ENCODE measurements at regions not wholly inside any gene's neighbourhood (a gene's known extent, or its start where the extent isn't known, plus 50 kb on each side); places are given as distances from the start of the nearest gene placed in this dataset.

DNA sequence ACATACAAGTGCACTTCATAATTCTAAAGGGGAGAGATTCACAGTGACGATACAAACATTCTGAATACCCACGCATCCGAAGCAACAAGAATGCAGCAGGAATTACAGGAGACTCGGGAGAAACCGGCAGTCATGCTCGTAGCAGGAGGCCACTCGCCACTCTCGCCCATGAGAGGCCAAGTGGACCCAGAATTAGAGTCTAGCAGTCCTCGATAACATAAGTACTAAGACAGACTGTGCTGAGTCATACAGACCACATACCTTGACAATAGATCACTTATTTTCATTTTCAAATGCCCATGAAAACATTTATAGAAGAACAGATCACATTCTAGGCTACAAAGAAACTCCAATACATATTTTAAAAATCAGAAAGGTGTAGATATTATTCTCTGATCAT, 299.1 kb upstream of the TSHZ3 start:
- TF ChIP-seq, protein P1, sequence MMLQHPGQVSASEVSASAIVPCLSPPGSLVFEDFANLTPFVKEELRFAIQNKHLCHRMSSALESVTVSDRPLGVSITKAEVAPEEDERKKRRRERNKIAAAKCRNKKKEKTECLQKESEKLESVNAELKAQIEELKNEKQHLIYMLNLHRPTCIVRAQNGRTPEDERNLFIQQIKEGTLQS (IDR thresholded peaks at IDR 0.05) = no peak
- TF ChIP-seq CTCF (IDR thresholded peaks at IDR 0.05; ENCODE audit: low read depth, low read length, missing input control) (no peak), RXRA (IDR thresholded peaks at IDR 0.05) (no peak), SP1 (IDR thresholded peaks at IDR 0.05) (no peak), RAD21 (IDR thresholded peaks at IDR 0.05) (no peak), FOXA1 (IDR thresholded peaks at IDR 0.05) (no peak)
- TF ChIP-seq, protein P2, sequence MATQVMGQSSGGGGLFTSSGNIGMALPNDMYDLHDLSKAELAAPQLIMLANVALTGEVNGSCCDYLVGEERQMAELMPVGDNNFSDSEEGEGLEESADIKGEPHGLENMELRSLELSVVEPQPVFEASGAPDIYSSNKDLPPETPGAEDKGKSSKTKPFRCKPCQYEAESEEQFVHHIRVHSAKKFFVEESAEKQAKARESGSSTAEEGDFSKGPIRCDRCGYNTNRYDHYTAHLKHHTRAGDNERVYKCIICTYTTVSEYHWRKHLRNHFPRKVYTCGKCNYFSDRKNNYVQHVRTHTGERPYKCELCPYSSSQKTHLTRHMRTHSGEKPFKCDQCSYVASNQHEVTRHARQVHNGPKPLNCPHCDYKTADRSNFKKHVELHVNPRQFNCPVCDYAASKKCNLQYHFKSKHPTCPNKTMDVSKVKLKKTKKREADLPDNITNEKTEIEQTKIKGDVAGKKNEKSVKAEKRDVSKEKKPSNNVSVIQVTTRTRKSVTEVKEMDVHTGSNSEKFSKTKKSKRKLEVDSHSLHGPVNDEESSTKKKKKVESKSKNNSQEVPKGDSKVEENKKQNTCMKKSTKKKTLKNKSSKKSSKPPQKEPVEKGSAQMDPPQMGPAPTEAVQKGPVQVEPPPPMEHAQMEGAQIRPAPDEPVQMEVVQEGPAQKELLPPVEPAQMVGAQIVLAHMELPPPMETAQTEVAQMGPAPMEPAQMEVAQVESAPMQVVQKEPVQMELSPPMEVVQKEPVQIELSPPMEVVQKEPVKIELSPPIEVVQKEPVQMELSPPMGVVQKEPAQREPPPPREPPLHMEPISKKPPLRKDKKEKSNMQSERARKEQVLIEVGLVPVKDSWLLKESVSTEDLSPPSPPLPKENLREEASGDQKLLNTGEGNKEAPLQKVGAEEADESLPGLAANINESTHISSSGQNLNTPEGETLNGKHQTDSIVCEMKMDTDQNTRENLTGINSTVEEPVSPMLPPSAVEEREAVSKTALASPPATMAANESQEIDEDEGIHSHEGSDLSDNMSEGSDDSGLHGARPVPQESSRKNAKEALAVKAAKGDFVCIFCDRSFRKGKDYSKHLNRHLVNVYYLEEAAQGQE (IDR thresholded peaks at IDR 0.05) = no peak
